B cell (primary cell): ENCODE measurements at regions not wholly inside any gene's neighbourhood (a gene's known extent, or its start where the extent isn't known, plus 50 kb on each side); places are given as distances from the start of the nearest gene placed in this dataset.

Experiments
- CTCF ChIP-seq: fragments of 200-600 bp; IDR thresholded peaks from one replicate; pipeline ENCODE4 v1.8.0; 2022; ENCODE audit warnings: antibody characterized with exemption, mild to moderate bottlenecking
- EZH2 ChIP-seq: IDR thresholded peaks from 2 replicates; pipeline ENCODE4 v1.6.1; 2012; ENCODE audit warnings: borderline replicate concordance, low read depth, mild to moderate bottlenecking, moderate library complexity, low read length; ENCODE audit not compliant: insufficient read depth, poor library complexity, severe bottlenecking

GRCh38 chr4:20086067-20086798, 165.5 kb upstream of the SLIT2 start:
- TF ChIP-seq CTCF: no peak
- TF ChIP-seq EZH2: no peak
